Vagina (tissue), 2 donors: ENCODE measurements at regions not wholly inside any gene's neighbourhood (a gene's known extent, or its start where the extent isn't known, plus 50 kb on each side); places are given as distances from the start of the nearest gene placed in this dataset.

ENCODE experiments used
- CTCF ChIP-seq, 3 experiments: fragments of 450-650 bp in 2 of 3; fragments of 200-600 bp in 1 of 3; sonication (generic) in 1 of 3; IDR thresholded peaks; one replicate each; pipeline ENCODE4 v1.5.1; 2017 to 2019; ENCODE audit warnings: antibody characterized with exemption in 3 of 3, mild to moderate bottlenecking in 2 of 3, moderate library complexity in 2 of 3
- POLR2A ChIP-seq, 2 donors: fragments of 450-650 bp; IDR thresholded peaks; one replicate each; pipeline ENCODE4 v1.6.1; 2017; ENCODE audit warnings: antibody characterized with exemption in 2 of 2, mild to moderate bottlenecking in 2 of 2, moderate library complexity in 2 of 2
- POLR2AphosphoS5 ChIP-seq, 2 donors: sonication (generic); formaldehyde crosslinking; IDR thresholded peaks; one replicate each; pipeline ENCODE4 v1.9.0; 2017; ENCODE audit warnings: antibody characterized with exemption in 2 of 2, mild to moderate bottlenecking in 2 of 2, low read depth in 1 of 2; ENCODE audit not compliant: insufficient read depth in 1 of 2

- no peak for TF ChIP-seq CTCF (IDR thresholded peaks at IDR 0.05)
- peak in 1 of 2 donors; percentile 34 for TF ChIP-seq POLR2AphosphoS5 (IDR thresholded peaks at IDR 0.05; ENCODE audit: insufficient read depth in 1 of 2, low read depth in 1 of 2)
- TF ChIP-seq POLR2A (IDR thresholded peaks at IDR 0.05), result no peak
These were observed 218.9 kb upstream of the CDKN3 start for GRCh38 chr14:54177641-54178621.
